ENCODE measurements at regions not wholly inside any gene's neighbourhood (a gene's known extent, or its start where the extent isn't known, plus 50 kb on each side); places are given as distances from the start of the nearest gene placed in this dataset.

DNA sequence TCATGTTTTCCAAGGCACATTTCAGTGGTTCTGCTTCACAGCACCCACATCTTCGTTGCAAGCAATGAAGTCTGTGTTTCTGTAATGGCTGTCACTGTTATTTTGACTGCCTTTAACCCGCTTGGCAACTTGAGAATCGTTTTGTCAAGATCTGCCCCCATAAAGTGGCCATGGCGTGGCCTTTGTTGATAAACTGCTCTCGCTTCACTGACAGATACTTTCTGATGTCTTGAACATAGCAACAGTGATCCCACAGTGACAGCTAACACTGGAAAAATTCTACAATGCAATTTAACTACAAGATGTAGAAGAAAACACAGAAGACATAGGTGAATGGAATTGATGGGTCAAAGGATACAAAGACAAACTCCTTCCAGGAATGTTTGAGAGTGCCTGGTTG, 184.2 kb downstream of the KLHL28 start:
- no peak for TF ChIP-seq MCM5 (IDR thresholded peaks at IDR 0.05; ENCODE audit: low read depth)
- no peak for TF ChIP-seq SETDB1 (IDR thresholded peaks at IDR 0.05; ENCODE audit: low read length)
- TF ChIP-seq MTF1 (CRISPR knock-in tag; IDR thresholded peaks at IDR 0.05; ENCODE audit: borderline replicate concordance) = no peak
- TF ChIP-seq FOXM1 (IDR thresholded peaks at IDR 0.05; ENCODE audit: low read depth) = no peak
- TF ChIP-seq FOXM1 (CRISPR knock-in tag; IDR thresholded peaks at IDR 0.05; ENCODE audit: low read depth) = no peak

Measured in K562 (cell line).